Thyroid gland (tissue), 4 donors: ENCODE measurements at regions not wholly inside any gene's neighbourhood (a gene's known extent, or its start where the extent isn't known, plus 50 kb on each side); places are given as distances from the start of the nearest gene placed in this dataset.

Experiments used
- DNase-seq, 2 donors: peaks; one replicate each; pipeline ENCODE4 v3.0.0-alpha.2; 2019
- H3K27ac ChIP-seq, 3 donors: fragments of 200-600 bp; sonication (generic); 1 replicate in 2 of 3; 2 replicates in 1 of 3; pipeline ENCODE4 v1.5.1; 2016 to 2019; ENCODE audit warnings: mild to moderate bottlenecking in 1 of 3, moderate library complexity in 1 of 3
- H3K27me3 ChIP-seq: fragments of 200-600 bp; sonication (generic); one replicate; pipeline ENCODE4 v1.5.1; 2019
- H3K36me3 ChIP-seq, 2 donors: fragments of 200-600 bp; sonication (generic); one replicate each; pipeline ENCODE4 v1.5.1; 2016 to 2019
- H3K4me1 ChIP-seq, 2 donors: fragments of 200-600 bp; sonication (generic); one replicate each; pipeline ENCODE4 v1.5.1; 2017 to 2019
- H3K4me3 ChIP-seq, 3 donors: fragments of 200-600 bp; sonication (generic); replicated peaks in 1 of 3; 1 replicate in 2 of 3; 2 replicates in 1 of 3; pipeline ENCODE4 v1.5.1; 2016; ENCODE audit warnings: mild to moderate bottlenecking in 1 of 3
- H3K9me3 ChIP-seq: fragments of 200-600 bp; sonication (generic); one replicate; pipeline ENCODE4 v1.5.1; 2017
- CTCF ChIP-seq, 6 experiments: fragments of 200-600 bp in 3 of 6; fragments of 450-650 bp in 3 of 6; sonication (generic) in 3 of 6; IDR thresholded peaks; one replicate each; pipeline ENCODE4 v1.5.1; 2016 to 2019; ENCODE audit warnings: antibody characterized with exemption in 6 of 6, mild to moderate bottlenecking in 2 of 6, inconsistent platforms in 1 of 6, moderate library complexity in 1 of 6
- POLR2A ChIP-seq, 2 donors: fragments of 450-650 bp; IDR thresholded peaks; one replicate each; pipeline ENCODE4 v1.6.1; 2017; ENCODE audit warnings: antibody characterized with exemption in 2 of 2, mild to moderate bottlenecking in 2 of 2, moderate library complexity in 1 of 2
- WGBS, 2 donors: methylation state at CpG; one replicate each; pipeline ENCODE4 v1.1.5; 2017; 5-methylcytosine and 5-hydroxymethylcytosine counted together
- intact Hi-C: fragments of 100-400 bp; cut with DNase I; formaldehyde crosslinking; loops from one replicate; pipeline ENCODE4 v1.15.1; 2023

- Histone ChIP-seq H3K4me3 (no peak overlapping the region), H3K4me1 (peaks cover 0 to 5% of the 10 kb centered on the region in 2 donors), H3K36me3 (no peaks in the 10 kb centered on the region), H3K27ac (no peak overlapping the region), H3K9me3 (no peaks in the 10 kb centered on the region), H3K27me3 (no peaks in the 10 kb centered on the region)
- TF ChIP-seq POLR2A (IDR thresholded peaks at IDR 0.05): no peak
- no peak for TF ChIP-seq CTCF (IDR thresholded peaks at IDR 0.05)
- intact Hi-C loops: no loop called here
- DNase-seq: no peak
Measured at GRCh38 chr17:70517816-70518215, 348.5 kb downstream of the KCNJ2 start.

DNA sequence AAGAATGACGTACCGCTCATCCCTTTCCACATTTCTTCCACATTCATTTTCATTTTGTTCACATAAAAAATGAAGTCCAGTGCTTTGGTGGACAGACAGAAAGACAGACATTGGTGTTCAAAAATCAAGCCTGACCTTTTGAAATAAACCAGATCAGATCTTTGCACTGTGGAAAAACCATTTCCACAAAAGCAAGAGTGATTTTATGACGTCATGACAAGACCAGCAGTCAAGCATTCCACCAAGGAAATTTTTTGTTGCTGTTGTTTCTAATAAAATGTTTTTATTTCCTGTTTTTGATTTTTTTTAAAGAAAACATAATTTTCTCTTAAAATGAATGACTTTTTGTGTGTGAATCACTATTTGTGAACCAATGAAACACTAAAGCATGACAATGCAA lies 350.0 kb downstream of the KCNJ2 start:
- Histone ChIP-seq H3K4me3 (no peak overlapping the region), H3K4me1 (peaks cover 0 to 5% of the 10 kb centered on the region in 2 donors), H3K9me3 (no peaks in the 10 kb centered on the region), H3K27me3 (no peaks in the 10 kb centered on the region), H3K27ac (no peak overlapping the region), H3K36me3 (no peaks in the 10 kb centered on the region)
- TF ChIP-seq CTCF (IDR thresholded peaks at IDR 0.05) (no peak), POLR2A (IDR thresholded peaks at IDR 0.05) (no peak)
- WGBS, 2 donors: 90 to 91% methylated on average over 3 of the region's 3 CpGs
- intact Hi-C loops: no loop called here
- DNase-seq: no peak

- H3K9me3 ChIP-seq: no peaks in the 10 kb centered on the region
- no peak for DNase-seq
- no peak for TF ChIP-seq CTCF (IDR thresholded peaks at IDR 0.05)
- no peak for TF ChIP-seq POLR2A (IDR thresholded peaks at IDR 0.05)
- no peak overlapping the region for H3K4me3 ChIP-seq
- H3K27ac ChIP-seq: no peak overlapping the region
- intact Hi-C loops: no loop called here
- H3K27me3 ChIP-seq: no peaks in the 10 kb centered on the region
- no peaks in the 10 kb centered on the region for H3K36me3 ChIP-seq
- 96% methylated on average over 5 of the region's 5 CpGs for WGBS, 2 donors
- peaks cover 0 to 5% of the 10 kb centered on the region in 2 donors for H3K4me1 ChIP-seq
Measured at GRCh38 chr17:70520447-70520846, 351.1 kb downstream of the KCNJ2 start.

GRCh38 chr17:70520956-70521355 lies 351.6 kb downstream of the KCNJ2 start:
- no peak for DNase-seq
- Histone ChIP-seq H3K36me3 (no peaks in the 10 kb centered on the region), H3K27me3 (no peaks in the 10 kb centered on the region), H3K4me1 (peaks cover 0 to 5% of the 10 kb centered on the region in 2 donors), H3K27ac (no peak overlapping the region), H3K9me3 (no peaks in the 10 kb centered on the region), H3K4me3 (no peak overlapping the region)
- intact Hi-C loops: no loop called here
- 93 to 96% methylated on average over 4 of the region's 4 CpGs for WGBS, 2 donors
- TF ChIP-seq POLR2A (IDR thresholded peaks at IDR 0.05) (no peak), CTCF (IDR thresholded peaks at IDR 0.05) (no peak)

DNA sequence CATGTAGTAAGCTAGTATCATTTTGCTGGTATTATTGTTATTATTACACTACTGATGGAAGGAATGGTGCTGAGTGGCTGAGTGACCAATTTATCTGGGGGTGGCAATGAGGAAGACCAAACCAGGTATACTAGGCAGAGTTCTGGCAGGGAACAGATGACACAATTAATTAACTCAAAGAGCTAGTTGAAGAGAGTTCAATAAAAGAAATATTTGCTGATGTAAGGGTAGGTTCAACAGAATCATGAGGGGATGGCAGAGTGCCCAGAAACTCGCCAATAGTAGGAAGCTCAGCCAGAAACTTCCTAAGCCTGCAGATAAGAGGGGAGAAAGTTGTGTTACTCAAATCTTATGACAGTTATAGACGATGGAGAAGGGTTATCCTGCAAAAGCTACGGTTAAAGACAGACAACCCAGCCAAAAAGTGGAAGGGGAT lies 352.5 kb downstream of the KCNJ2 start:
- TF ChIP-seq POLR2A (IDR thresholded peaks at IDR 0.05): no peak
- no peak for TF ChIP-seq CTCF (IDR thresholded peaks at IDR 0.05)
- intact Hi-C loops: no loop called here
- H3K4me1 ChIP-seq: peaks cover 0 to 5% of the 10 kb centered on the region in 2 donors
- DNase-seq: peak; percentile 70 to 74
- H3K9me3 ChIP-seq: no peaks in the 10 kb centered on the region
- no peak overlapping the region for H3K27ac ChIP-seq
- no peaks in the 10 kb centered on the region for H3K27me3 ChIP-seq
- no peaks in the 10 kb centered on the region for H3K36me3 ChIP-seq
- 0 to 2% methylated on average over 3 of the region's 3 CpGs for WGBS, 2 donors
- no peak overlapping the region for H3K4me3 ChIP-seq
